H9 (cell line): ENCODE measurements at regions not wholly inside any gene's neighbourhood (a gene's known extent, or its start where the extent isn't known, plus 50 kb on each side); places are given as distances from the start of the nearest gene placed in this dataset.

Source experiments
- DNase-seq: peaks from one replicate; pipeline ENCODE4 v3.0.0-alpha.2; 2017
- H2AFZ ChIP-seq: one replicate; pipeline ENCODE4 v1.6.1; 2013; ENCODE audit warnings: mild to moderate bottlenecking, low read length, control low read depth, moderate library complexity
- H2AK5ac ChIP-seq: 2 replicates; pipeline ENCODE4 v1.6.1; 2013; ENCODE audit warnings: low read length, control low read depth, mixed read lengths; ENCODE audit not compliant: insufficient read length
- H2BK120ac ChIP-seq: one replicate; pipeline ENCODE4 v1.6.1; 2013; ENCODE audit warnings: low read depth, mild to moderate bottlenecking, low read length, control low read depth, inconsistent platforms; ENCODE audit not compliant: poor library complexity, severe bottlenecking
- H2BK12ac ChIP-seq: 2 replicates; pipeline ENCODE4 v1.6.1; 2013; ENCODE audit warnings: low read length, control low read depth, mixed read lengths, low read depth; ENCODE audit not compliant: insufficient read length
- H2BK15ac ChIP-seq: 2 replicates; pipeline ENCODE4 v1.6.1; 2013; ENCODE audit warnings: low read depth, low read length, control low read depth
- H2BK20ac ChIP-seq: one replicate; pipeline ENCODE4 v1.6.1; 2013; ENCODE audit warnings: low read depth, mild to moderate bottlenecking, low read length, control low read depth, inconsistent platforms; ENCODE audit not compliant: poor library complexity, severe bottlenecking
- H2BK5ac ChIP-seq: 2 replicates; pipeline ENCODE4 v1.6.1; 2013; ENCODE audit warnings: low read length, control low read depth, mixed read lengths; ENCODE audit not compliant: insufficient read length
- H3K14ac ChIP-seq: 2 replicates; pipeline ENCODE4 v1.6.1; 2013; ENCODE audit warnings: low read length, control low read depth; ENCODE audit not compliant: insufficient read depth
- H3K18ac ChIP-seq: 2 replicates; pipeline ENCODE4 v1.6.1; 2013; ENCODE audit warnings: low read depth, mild to moderate bottlenecking, mixed read lengths, low read length, control low read depth; ENCODE audit not compliant: insufficient read length
- H3K23ac ChIP-seq: 2 replicates; pipeline ENCODE4 v1.6.1; 2013; ENCODE audit warnings: low read length, control low read depth, mixed read lengths, low read depth; ENCODE audit not compliant: insufficient read length
- H3K23me2 ChIP-seq: 2 replicates; pipeline ENCODE4 v1.6.1; 2013; ENCODE audit warnings: low read depth, mild to moderate bottlenecking, mixed read lengths, low read length, control low read depth; ENCODE audit not compliant: insufficient read length, poor library complexity, severe bottlenecking
- H3K27ac ChIP-seq: 2 replicates; pipeline ENCODE4 v1.5.1; 2013; ENCODE audit warnings: low read length, control low read depth, mixed read lengths, low read depth; ENCODE audit not compliant: insufficient read length
- H3K27me3 ChIP-seq: 2 replicates; pipeline ENCODE4 v1.6.1; 2013; ENCODE audit warnings: low read length, control low read depth, inconsistent platforms; ENCODE audit not compliant: insufficient read depth
- H3K4ac ChIP-seq: 2 replicates; pipeline ENCODE4 v1.6.1; 2013; ENCODE audit warnings: low read depth, mild to moderate bottlenecking, control low read depth, inconsistent platforms, low read length, moderate library complexity
- H3K4me1 ChIP-seq: 2 replicates; pipeline ENCODE4 v1.6.1; 2013; ENCODE audit warnings: low read length, control low read depth, inconsistent platforms; ENCODE audit not compliant: insufficient read depth
- H3K4me2 ChIP-seq: 2 replicates; pipeline ENCODE4 v1.6.1; 2013; ENCODE audit warnings: low read length, control low read depth, mixed read lengths; ENCODE audit not compliant: insufficient read length, insufficient read depth
- H3K56ac ChIP-seq: 2 replicates; pipeline ENCODE4 v1.6.1; 2013; ENCODE audit warnings: low read depth, mild to moderate bottlenecking, mixed read lengths, low read length, control low read depth; ENCODE audit not compliant: insufficient read length
- H3K79me1 ChIP-seq: 2 replicates; pipeline ENCODE4 v1.6.1; 2013; ENCODE audit warnings: low read depth, mild to moderate bottlenecking, moderate library complexity, low read length, control low read depth, inconsistent platforms; ENCODE audit not compliant: insufficient read depth, poor library complexity, severe bottlenecking
- H3K79me2 ChIP-seq: 2 replicates; pipeline ENCODE4 v1.6.1; 2013; ENCODE audit warnings: low read length, control low read depth, inconsistent platforms; ENCODE audit not compliant: insufficient read depth
- H3K9ac ChIP-seq: 2 replicates; pipeline ENCODE4 v1.6.1; 2013; ENCODE audit warnings: low read length, control low read depth, mixed read lengths; ENCODE audit not compliant: insufficient read length; ENCODE audit errors: extremely low read depth
- H3K9me3 ChIP-seq: one replicate; pipeline ENCODE4 v1.6.1; 2013; ENCODE audit warnings: low read depth, low read length, inconsistent platforms; ENCODE audit not compliant: control insufficient read depth
- H3T11ph ChIP-seq: one replicate; pipeline ENCODE4 v1.6.1; 2013; ENCODE audit warnings: mild to moderate bottlenecking, low read length, control low read depth, inconsistent platforms
- H4K20me1 ChIP-seq: one replicate; pipeline ENCODE4 v1.6.1; 2013; ENCODE audit not compliant: control insufficient read depth, insufficient read length, insufficient read depth
- H4K5ac ChIP-seq: 2 replicates; pipeline ENCODE4 v1.6.1; 2013; ENCODE audit warnings: low read depth, mild to moderate bottlenecking, mixed read lengths, low read length, control low read depth; ENCODE audit not compliant: insufficient read length
- H4K8ac ChIP-seq: replicated peaks from 2 replicates; pipeline ENCODE4 v1.6.1; 2013; ENCODE audit warnings: low read length, control low read depth, mixed read lengths, low read depth; ENCODE audit not compliant: insufficient read length
- H4K91ac ChIP-seq: 2 replicates; pipeline ENCODE4 v1.6.1; 2013; ENCODE audit warnings: low read depth, mild to moderate bottlenecking, moderate library complexity, mixed read lengths, low read length, control low read depth; ENCODE audit not compliant: insufficient read length
- H3K27ac Mint-ChIP-seq, 3 experiments: 2 replicates in 2 of 3; 3 replicates in 1 of 3; pipeline ENCODE4 v1.8.0; 2020 to 2021; ENCODE audit warnings: mixed read lengths in 3 of 3, mild to moderate bottlenecking in 1 of 3, moderate library complexity in 1 of 3
- H3K27me3 Mint-ChIP-seq: 2 replicates; pipeline ENCODE4 v1.8.0; 2021; ENCODE audit warnings: low read depth, mild to moderate bottlenecking, moderate library complexity, mixed read lengths
- H3K36me3 Mint-ChIP-seq, 3 experiments: 2 replicates in 2 of 3; 3 replicates in 1 of 3; pipeline ENCODE4 v1.8.0; 2020 to 2021; ENCODE audit warnings: low read depth in 3 of 3, mixed read lengths in 3 of 3; ENCODE audit not compliant: insufficient read depth in 1 of 3
- H3K4me1 Mint-ChIP-seq, 2 experiments: 2 replicates each; pipeline ENCODE4 v1.8.0; 2020; ENCODE audit warnings: mixed read lengths in 2 of 2
- H3K4me3 Mint-ChIP-seq, 2 experiments: 2 replicates in 1 of 2; 3 replicates in 1 of 2; pipeline ENCODE4 v1.8.0; 2020 to 2021; ENCODE audit warnings: mild to moderate bottlenecking in 2 of 2, mixed read lengths in 2 of 2, moderate library complexity in 1 of 2
- H3K9me3 Mint-ChIP-seq, 2 experiments: 2 replicates in 1 of 2; 3 replicates in 1 of 2; pipeline ENCODE4 v1.8.0; 2020; ENCODE audit warnings: mild to moderate bottlenecking in 2 of 2, mixed read lengths in 2 of 2, moderate library complexity in 1 of 2
- WGBS: extraction: QIAGEN DNeasy Blood & Tissue Kit; methylation state at CpG from one replicate; pipeline ENCODE4 v1.1.7; 2013; ENCODE audit warnings: missing lambda C conversion rate, low lambda C conversion rate, mixed read lengths; ENCODE audit not compliant: insufficient read length; ENCODE audit errors: extremely low coverage; 5-methylcytosine and 5-hydroxymethylcytosine counted together
- TF ChIP-seq, protein P1 (sequence below): fragments of 200-600 bp; sonication (generic); conservative IDR thresholded peaks from 3 replicates; pipeline ENCODE4 v1.8.0; 2021; ENCODE audit warnings: antibody characterized with exemption, mild to moderate bottlenecking

DNA sequence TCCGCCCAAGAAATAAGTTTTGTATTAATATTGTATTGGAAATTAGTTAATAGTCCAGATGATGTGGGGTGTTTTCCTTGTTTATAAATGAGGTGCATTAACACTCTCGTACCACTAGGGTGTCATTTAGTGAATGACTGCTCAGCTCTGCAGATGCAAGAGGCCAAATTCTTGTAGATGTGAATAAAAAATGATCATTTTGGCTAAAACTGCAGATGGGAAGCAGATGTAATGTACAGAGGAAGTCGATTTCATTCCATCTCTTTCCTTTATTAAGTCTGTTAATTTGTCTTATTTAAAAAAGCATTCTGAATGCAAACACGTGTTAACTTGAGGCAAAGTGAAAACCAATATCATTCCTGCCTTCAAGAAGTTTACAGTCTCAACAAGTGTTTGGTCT lies 108.1 kb downstream of the DHX15 start:
- Histone ChIP-seq H3K23ac (no peak overlapping the region), H2BK12ac (no peak overlapping the region), H3K4me2 (no peak overlapping the region), H3K9ac (no peak overlapping the region), H3K4ac (no peak overlapping the region), H3K79me1 (no peaks in the 10 kb centered on the region), H4K20me1 (peaks cover 2% of the 10 kb centered on the region), H3K9me3 (no peaks in the 10 kb centered on the region), H4K5ac (no peak overlapping the region), H2BK5ac (no peak overlapping the region), H2AK5ac (no peak overlapping the region), H4K91ac (no peak overlapping the region), H3K27ac (no peak overlapping the region), H2AFZ (no peak overlapping the region), H3K4me1 (peaks cover 7% of the 10 kb centered on the region; the same call in 1 of the 2 replicates), H3K56ac (no peak overlapping the region), H4K8ac (no peak overlapping the region), H3K14ac (no peak overlapping the region), H3T11ph (no peak overlapping the region), H3K18ac (no peak overlapping the region), H3K79me2 (no peaks in the 10 kb centered on the region), H3K23me2 (peaks cover 10% of the 10 kb centered on the region), H3K27me3 (no peaks in the 10 kb centered on the region), H2BK120ac (no peak overlapping the region), H2BK15ac (no peak overlapping the region), H2BK20ac (no peak overlapping the region)
- Mint-ChIP-seq H3K36me3 (no peaks in the 10 kb centered on the region; a peak in 1 of 7 replicates), H3K27ac (no peak overlapping the region), H3K4me3 (no peak overlapping the region), H3K9me3 (peaks cover 0 to 3% of the 10 kb centered on the region in 2 experiments; a peak in 1 of 5 replicates), H3K4me1 (peaks cover 36 to 45% of the 10 kb centered on the region in 2 experiments), H3K27me3 (peaks cover 15% of the 10 kb centered on the region)
- no peak for DNase-seq
- WGBS: no CpG with 5 or more reads among the region's 4 CpGs
- TF ChIP-seq, protein P1, sequence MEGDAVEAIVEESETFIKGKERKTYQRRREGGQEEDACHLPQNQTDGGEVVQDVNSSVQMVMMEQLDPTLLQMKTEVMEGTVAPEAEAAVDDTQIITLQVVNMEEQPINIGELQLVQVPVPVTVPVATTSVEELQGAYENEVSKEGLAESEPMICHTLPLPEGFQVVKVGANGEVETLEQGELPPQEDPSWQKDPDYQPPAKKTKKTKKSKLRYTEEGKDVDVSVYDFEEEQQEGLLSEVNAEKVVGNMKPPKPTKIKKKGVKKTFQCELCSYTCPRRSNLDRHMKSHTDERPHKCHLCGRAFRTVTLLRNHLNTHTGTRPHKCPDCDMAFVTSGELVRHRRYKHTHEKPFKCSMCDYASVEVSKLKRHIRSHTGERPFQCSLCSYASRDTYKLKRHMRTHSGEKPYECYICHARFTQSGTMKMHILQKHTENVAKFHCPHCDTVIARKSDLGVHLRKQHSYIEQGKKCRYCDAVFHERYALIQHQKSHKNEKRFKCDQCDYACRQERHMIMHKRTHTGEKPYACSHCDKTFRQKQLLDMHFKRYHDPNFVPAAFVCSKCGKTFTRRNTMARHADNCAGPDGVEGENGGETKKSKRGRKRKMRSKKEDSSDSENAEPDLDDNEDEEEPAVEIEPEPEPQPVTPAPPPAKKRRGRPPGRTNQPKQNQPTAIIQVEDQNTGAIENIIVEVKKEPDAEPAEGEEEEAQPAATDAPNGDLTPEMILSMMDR: peak; percentile 72
